Inflammatory macrophage treated with lipopolysaccharide for 1 hour (primary cell): ENCODE measurements at regions not wholly inside any gene's neighbourhood (a gene's known extent, or its start where the extent isn't known, plus 50 kb on each side); places are given as distances from the start of the nearest gene placed in this dataset.

Experiments used
- DNase-seq, 2 donors: peaks; one replicate each; pipeline ENCODE4 v3.0.0-alpha.2; 2020 to 2022

DNA sequence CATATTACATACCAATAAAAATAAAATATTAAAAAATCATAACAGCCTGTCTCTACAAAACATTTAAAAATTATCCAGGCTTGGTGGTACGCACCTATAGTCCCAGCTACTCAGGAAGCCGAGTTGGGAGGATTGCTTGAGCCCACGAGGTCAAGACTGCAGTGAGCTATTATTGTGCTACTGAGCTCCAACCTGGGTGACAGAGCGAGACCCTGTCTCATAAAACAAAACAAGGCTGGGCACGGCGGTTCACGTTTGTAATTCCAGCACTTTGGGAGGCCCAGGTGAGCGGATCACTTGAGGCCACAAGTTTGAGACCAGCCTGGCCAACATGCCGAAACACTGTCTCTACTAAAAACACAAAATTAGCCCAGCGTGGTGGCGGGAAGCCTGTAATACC, 52.2 kb upstream of the LSM14A start:
- no peak for DNase-seq

- DNase-seq, result peak; percentile 15 to 67
Measured at GRCh38 chr19:34120846-34121639, 51.3 kb upstream of the LSM14A start.
